Naive thymus-derived CD4-positive, alpha-beta T cell (primary cell): ENCODE measurements at regions not wholly inside any gene's neighbourhood (a gene's known extent, or its start where the extent isn't known, plus 50 kb on each side); places are given as distances from the start of the nearest gene placed in this dataset.
A peak's percentile ranks its signal among the peaks of the same experiment; 100 is the strongest.
"Not testable (repeated sequence)": the region's sequence is repeated elsewhere in the genome, so short reads cannot be mapped to it uniquely, and the experiment has no call there.

Experiments used
- ATAC-seq: fragments of 150-1000 bp; cut with Tn5 transposase; 2 replicates; pipeline ENCODE4 v1.10.0; 2021; ENCODE audit warnings: mild to moderate bottlenecking, moderate library complexity
- CTCF ChIA-PET: fragments of 350-600 bp; sonication (Branson Sonifier 250); formaldehyde crosslinking; loops from one replicate; lab custom pipeline; 2021; ENCODE audit warnings: antibody characterized with exemption; lab: Charles Lee
- POLR2A ChIA-PET: fragments of 350-600 bp; sonication (Branson Sonifier 250); formaldehyde crosslinking; loops from one replicate; lab custom pipeline; 2021; ENCODE audit warnings: antibody characterized with exemption, inconsistent platforms; lab: Charles Lee
- DNase-seq, 9 donors: peaks; one replicate each; pipeline versions ENCODE4 v3.0.0 to v3.0.0-alpha.2; 2020 to 2022; ENCODE audit warnings: mixed read lengths in 1 of 9
- H3K27ac ChIP-seq: one replicate; pipeline ENCODE4 v1.7.0; 2013; ENCODE audit warnings: mild to moderate bottlenecking, low read depth, low read length, moderate library complexity
- H3K27me3 ChIP-seq, 2 donors: one replicate each; pipeline ENCODE4 v1.7.0; 2013; ENCODE audit warnings: low read length in 2 of 2, mild to moderate bottlenecking in 2 of 2, moderate library complexity in 2 of 2; ENCODE audit not compliant: control insufficient read depth in 2 of 2, insufficient read depth in 2 of 2
- H3K36me3 ChIP-seq, 3 experiments: 1 replicate in 2 of 3; 2 replicates in 1 of 3; pipeline ENCODE4 v1.7.0; 2013; ENCODE audit warnings: low read length in 3 of 3, mild to moderate bottlenecking in 3 of 3, moderate library complexity in 1 of 3; ENCODE audit not compliant: insufficient read depth in 3 of 3, control insufficient read depth in 2 of 3
- H3K4me1 ChIP-seq, 2 donors: one replicate each; pipeline ENCODE4 v1.7.0; 2013; ENCODE audit warnings: low read length in 2 of 2, mild to moderate bottlenecking in 2 of 2, moderate library complexity in 1 of 2; ENCODE audit not compliant: control insufficient read depth in 2 of 2, insufficient read depth in 2 of 2
- H3K4me3 ChIP-seq: 2 replicates; pipeline ENCODE4 v1.7.0; 2013; ENCODE audit warnings: mild to moderate bottlenecking, low read length
- H3K9me3 ChIP-seq, 3 experiments: 1 replicate in 2 of 3; 2 replicates in 1 of 3; pipeline ENCODE4 v1.7.0; 2013; ENCODE audit warnings: low read length in 3 of 3; ENCODE audit not compliant: control insufficient read depth in 2 of 3
- H3K27ac Mint-ChIP-seq, 9 donors: one replicate each; pipeline ENCODE4 v1.8.0; 2020 to 2022; ENCODE audit warnings: mixed read lengths in 9 of 9, mild to moderate bottlenecking in 8 of 9, moderate library complexity in 5 of 9, inconsistent platforms in 2 of 9
- H3K27me3 Mint-ChIP-seq, 5 donors: one replicate each; pipeline ENCODE4 v1.8.0; 2021 to 2022; ENCODE audit warnings: mixed read lengths in 5 of 5, mild to moderate bottlenecking in 1 of 5
- H3K36me3 Mint-ChIP-seq, 5 donors: one replicate each; pipeline ENCODE4 v1.8.0; 2020 to 2022; ENCODE audit warnings: mixed read lengths in 5 of 5, mild to moderate bottlenecking in 3 of 5, inconsistent platforms in 1 of 5
- H3K4me1 Mint-ChIP-seq, 7 donors: one replicate each; pipeline ENCODE4 v1.8.0; 2020 to 2022; ENCODE audit warnings: mixed read lengths in 7 of 7, mild to moderate bottlenecking in 3 of 7, inconsistent platforms in 1 of 7
- H3K4me3 Mint-ChIP-seq, 10 donors: one replicate each; pipeline ENCODE4 v1.8.0; 2020 to 2022; ENCODE audit warnings: mild to moderate bottlenecking in 10 of 10, mixed read lengths in 10 of 10, moderate library complexity in 6 of 10, inconsistent platforms in 2 of 10
- H3K9me3 Mint-ChIP-seq, 11 donors: one replicate each; pipeline ENCODE4 v1.8.0; 2020 to 2022; ENCODE audit warnings: mixed read lengths in 11 of 11, mild to moderate bottlenecking in 4 of 11, inconsistent platforms in 1 of 11, moderate library complexity in 1 of 11
- intact Hi-C, 2 donors: fragments of 100-400 bp; cut with micrococcal nuclease; formaldehyde crosslinking; loops; one replicate each; pipeline ENCODE4 v1.15.1; 2023

DNA sequence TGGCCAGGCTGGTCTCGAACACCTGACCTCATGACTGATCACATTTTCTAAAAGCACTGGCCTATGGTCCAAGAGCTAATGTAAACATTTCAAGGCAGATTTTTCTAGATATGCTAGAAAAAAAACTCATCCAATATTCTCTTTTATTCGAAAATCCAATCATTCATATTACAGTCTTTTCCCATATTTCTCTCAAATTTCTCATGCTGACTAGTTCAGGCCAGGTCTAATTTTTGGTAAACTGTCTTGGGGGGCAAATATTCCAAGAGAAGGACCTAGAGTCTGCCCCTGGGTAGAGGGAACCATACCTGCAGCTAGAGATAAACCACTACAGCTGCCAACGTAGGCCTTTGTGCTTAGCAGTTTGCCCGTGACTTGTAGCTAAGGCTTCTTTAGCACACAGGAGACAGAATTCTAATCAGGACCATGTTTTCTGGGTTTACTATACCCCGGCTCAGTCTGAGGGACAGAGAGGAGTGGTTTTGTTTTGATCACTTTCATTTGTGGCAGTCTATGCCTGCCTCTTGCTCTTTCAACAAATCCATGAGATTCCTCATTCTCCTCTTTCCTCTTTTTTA lies 71.8 kb upstream of the CITED2 start:
- intact Hi-C loops: no loop called here
- CTCF ChIA-PET: no interaction called here
- H3K36me3 ChIP-seq: no peaks in the 10 kb centered on the region
- Mint-ChIP-seq H3K4me1 (peaks cover 0 to 38% (median 0%) of the 10 kb centered on the region in 7 donors), H3K36me3 (peaks cover 0 to 4% (median 0%) of the 10 kb centered on the region in 5 donors), H3K27me3 (peaks cover 0 to 6% (median 0%) of the 10 kb centered on the region in 5 donors), H3K4me3 (no peak overlapping the region), H3K9me3 (no peaks in the 10 kb centered on the region), H3K27ac (no peak overlapping the region)
- H3K4me1 ChIP-seq: no peaks in the 10 kb centered on the region
- no peaks in the 10 kb centered on the region for H3K27me3 ChIP-seq
- H3K4me3 ChIP-seq: no peak overlapping the region
- POLR2A ChIA-PET: no interaction called here
- no peak for DNase-seq
- H3K9me3 ChIP-seq: no peaks in the 10 kb centered on the region
- no peak overlapping the region for H3K27ac ChIP-seq
- no peak for ATAC-seq

DNA sequence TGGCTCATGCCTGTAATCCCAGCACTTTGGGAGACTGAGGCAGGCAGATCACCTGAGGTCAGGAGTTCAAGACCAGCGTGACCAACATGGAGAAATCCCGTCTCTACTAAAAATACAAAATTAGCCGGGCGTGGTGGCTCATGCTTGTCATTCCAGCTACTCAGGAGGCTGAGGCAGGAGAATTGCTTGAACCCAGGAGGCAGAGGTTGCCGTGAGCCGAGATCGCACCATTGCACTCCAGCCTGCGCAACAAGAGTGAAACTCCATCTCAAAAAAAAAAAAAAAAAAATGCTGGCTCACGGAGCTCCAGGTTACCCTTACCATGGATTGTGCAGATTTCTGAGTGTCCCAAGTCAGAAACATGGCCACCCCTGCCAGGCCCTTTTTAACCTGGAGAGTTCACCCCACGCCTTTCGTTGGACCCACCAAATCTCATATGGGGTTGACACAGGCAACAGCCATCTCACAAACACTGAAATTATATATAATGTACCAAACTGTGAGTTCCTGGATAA lies 69.9 kb upstream of the CITED2 start:
- CTCF ChIA-PET, H3K4me3 ChIP-seq, H3K27ac ChIP-seq, DNase-seq, POLR2A ChIA-PET, intact Hi-C loops, H3K4me3 Mint-ChIP-seq, H3K4me1 ChIP-seq, H3K27me3 Mint-ChIP-seq, ATAC-seq, H3K9me3 ChIP-seq, H3K9me3 Mint-ChIP-seq, H3K36me3 Mint-ChIP-seq, H3K36me3 ChIP-seq, H3K27ac Mint-ChIP-seq, H3K27me3 ChIP-seq: not testable (repeated sequence)
- H3K4me1 Mint-ChIP-seq: peaks cover 0 to 47% (median 0%) of the 10 kb centered on the region in 7 donors

DNA sequence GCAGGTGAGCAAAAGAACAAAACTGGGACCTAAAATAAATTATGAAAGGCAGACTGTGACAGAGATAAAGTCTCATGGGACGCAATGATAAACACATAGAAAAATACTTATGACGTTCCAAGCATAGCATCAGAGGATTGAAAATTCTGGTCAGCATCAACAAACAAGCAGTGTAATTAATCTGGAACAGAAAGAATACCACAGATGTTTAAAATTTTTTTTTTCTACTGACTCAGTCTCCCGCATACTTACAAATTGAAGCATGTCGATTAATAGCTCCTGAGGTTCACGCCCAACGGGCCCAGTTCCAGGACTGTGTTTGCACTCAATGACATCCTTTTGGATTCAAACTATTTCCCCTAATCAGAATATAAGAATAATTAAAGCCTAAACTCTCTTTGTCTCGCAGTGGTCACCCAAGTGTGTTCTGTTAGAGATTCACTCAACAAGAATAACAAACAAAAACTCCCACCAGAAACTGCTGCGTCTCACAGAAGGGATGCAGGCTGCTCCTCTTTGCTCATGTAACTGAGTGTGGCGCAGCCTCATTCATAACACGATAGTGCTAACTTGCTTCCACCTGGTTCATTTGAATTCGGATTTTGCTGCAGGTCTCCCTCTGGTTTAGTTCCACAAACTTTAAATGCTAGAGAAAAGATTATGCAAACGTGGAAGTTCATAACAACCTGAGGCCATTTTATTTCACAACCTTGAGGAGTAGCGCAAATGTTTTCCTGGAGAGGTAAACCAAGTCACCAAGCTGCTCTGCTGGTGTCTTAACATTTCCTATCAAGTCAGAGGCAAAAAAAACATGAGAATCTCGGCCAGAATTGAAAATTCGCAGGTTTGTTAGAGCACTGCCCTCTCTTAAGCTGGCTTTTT lies 69.0 kb upstream of the CITED2 start:
- H3K27me3 Mint-ChIP-seq: peaks cover 0 to 6% (median 3%) of the 10 kb centered on the region in 5 donors
- ATAC-seq (no peak), DNase-seq (no peak)
- H3K27ac Mint-ChIP-seq: no peak overlapping the region
- CTCF ChIA-PET: no interaction called here
- intact Hi-C loops: loop anchor here in 1 of 2 donors (2.0 kb wide), 1 partner anchor 69 kb away; the partner anchor contains the start of gene CITED2
- Histone ChIP-seq H3K36me3 (no peaks in the 10 kb centered on the region), H3K9me3 (no peaks in the 10 kb centered on the region), H3K27ac (no peak overlapping the region), H3K27me3 (no peaks in the 10 kb centered on the region), H3K4me1 (no peaks in the 10 kb centered on the region), H3K4me3 (no peak overlapping the region)
- no peaks in the 10 kb centered on the region for H3K9me3 Mint-ChIP-seq
- H3K4me1 Mint-ChIP-seq: peaks cover 0 to 43% (median 0%) of the 10 kb centered on the region in 7 donors
- peaks cover 0 to 9% (median 0%) of the 10 kb centered on the region in 5 donors for H3K36me3 Mint-ChIP-seq
- POLR2A ChIA-PET: no interaction called here
- no peak overlapping the region for H3K4me3 Mint-ChIP-seq

DNA sequence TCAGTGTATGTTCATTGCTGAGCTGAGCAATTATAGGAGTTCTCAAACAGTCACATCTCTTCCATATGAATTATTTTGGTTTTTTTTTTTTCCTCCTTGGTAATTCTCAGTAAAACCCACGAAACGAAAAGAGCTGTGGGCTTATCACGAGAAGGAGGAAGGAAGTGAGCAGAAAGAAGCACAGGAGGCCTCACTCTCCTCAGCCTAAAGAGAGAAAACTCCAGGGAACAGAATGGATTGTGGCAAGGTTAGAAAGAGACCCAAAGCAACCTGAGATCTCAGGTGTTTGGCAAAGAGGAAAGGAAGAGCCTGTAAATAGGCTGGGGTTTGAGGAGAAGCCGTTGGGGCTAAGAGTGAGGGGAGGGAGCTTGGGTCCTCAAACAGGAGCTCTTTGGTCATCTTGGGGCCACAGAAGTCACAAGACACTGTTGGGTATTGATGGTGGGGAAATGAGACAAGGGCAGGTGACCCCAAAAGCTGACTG lies 67.8 kb upstream of the CITED2 start:
- intact Hi-C loops: loop anchor here in 1 of 2 donors (2.0 kb wide), 1 partner anchor 67 kb away; the partner anchor contains the start of gene CITED2
- H3K36me3 Mint-ChIP-seq: peaks cover 0 to 9% (median 0%) of the 10 kb centered on the region in 5 donors
- Histone ChIP-seq H3K27ac (no peak overlapping the region), H3K36me3 (no peaks in the 10 kb centered on the region), H3K9me3 (no peaks in the 10 kb centered on the region), H3K4me1 (no peaks in the 10 kb centered on the region), H3K27me3 (no peaks in the 10 kb centered on the region), H3K4me3 (no peak overlapping the region)
- peaks cover 0 to 6% (median 3%) of the 10 kb centered on the region in 5 donors for H3K27me3 Mint-ChIP-seq
- peak overlapping the region in 1 of 9 donors; percentile 83 for H3K27ac Mint-ChIP-seq
- no peaks in the 10 kb centered on the region for H3K9me3 Mint-ChIP-seq
- H3K4me1 Mint-ChIP-seq: peaks cover 0 to 31% (median 0%) of the 10 kb centered on the region in 7 donors
- ChIA-PET POLR2A (no interaction called here), CTCF (no interaction called here)
- DNase-seq (no peak), ATAC-seq (peak; percentile 36)
- H3K4me3 Mint-ChIP-seq: peak overlapping the region in 1 of 10 donors; percentile 74

DNA sequence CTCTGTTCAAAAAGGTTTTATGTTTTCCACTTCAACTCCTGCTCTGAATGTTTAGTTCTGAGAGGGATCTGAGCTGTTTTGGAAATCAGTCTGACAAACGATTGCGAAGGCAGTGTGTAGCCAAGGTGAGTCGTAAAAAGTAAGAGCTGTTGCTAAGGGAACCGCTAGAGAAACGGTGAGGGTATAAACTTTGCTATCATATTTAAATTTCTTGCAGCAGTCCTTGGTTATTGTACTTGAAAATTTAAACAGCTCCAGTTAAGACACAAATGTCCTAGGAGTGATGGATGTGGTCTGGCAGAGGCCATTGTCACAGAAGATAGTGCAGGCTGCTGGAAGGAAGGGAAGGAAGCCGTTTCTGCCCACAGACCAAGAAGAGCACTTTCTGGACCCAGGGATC lies 64.9 kb upstream of the CITED2 start:
- peaks cover 0 to 24% (median 0%) of the 10 kb centered on the region in 7 donors for H3K4me1 Mint-ChIP-seq
- ATAC-seq (no peak), DNase-seq (no peak)
- CTCF ChIA-PET: no interaction called here
- Histone ChIP-seq H3K9me3 (no peaks in the 10 kb centered on the region), H3K4me3 (no peak overlapping the region), H3K4me1 (no peaks in the 10 kb centered on the region), H3K27ac (no peak overlapping the region), H3K27me3 (no peaks in the 10 kb centered on the region), H3K36me3 (no peaks in the 10 kb centered on the region)
- H3K4me3 Mint-ChIP-seq: no peak overlapping the region
- no peak overlapping the region for H3K27ac Mint-ChIP-seq
- no peaks in the 10 kb centered on the region for H3K9me3 Mint-ChIP-seq
- H3K36me3 Mint-ChIP-seq: peaks cover 0 to 7% (median 0%) of the 10 kb centered on the region in 5 donors
- intact Hi-C loops: no loop called here
- H3K27me3 Mint-ChIP-seq: peaks cover 0 to 6% (median 4%) of the 10 kb centered on the region in 5 donors
- POLR2A ChIA-PET: no interaction called here

DNA sequence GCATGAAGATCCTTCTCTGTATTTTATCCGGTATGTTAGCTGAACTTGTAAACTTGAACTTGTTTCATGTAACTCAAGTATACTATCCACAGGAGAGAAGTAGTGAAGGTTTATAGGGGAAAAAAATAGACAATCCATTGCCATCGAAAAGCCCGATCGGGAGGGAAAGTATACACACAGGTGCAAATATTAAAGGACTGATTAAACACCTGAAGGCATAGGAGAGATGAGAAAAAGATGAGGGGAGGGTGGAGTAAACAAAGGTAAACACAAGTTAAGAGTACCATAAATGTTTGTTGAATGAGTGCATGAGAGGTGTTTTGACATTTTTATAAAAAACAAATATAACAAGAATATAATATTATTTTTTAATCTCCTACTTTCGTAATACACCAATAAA lies 64.3 kb upstream of the CITED2 start:
- H3K36me3 ChIP-seq: no peaks in the 10 kb centered on the region
- DNase-seq (no peak), ATAC-seq (no peak)
- H3K27ac ChIP-seq: no peak overlapping the region
- Mint-ChIP-seq H3K27me3 (peaks cover 0 to 6% (median 4%) of the 10 kb centered on the region in 5 donors), H3K36me3 (peaks cover 0 to 7% (median 0%) of the 10 kb centered on the region in 5 donors), H3K27ac (no peak overlapping the region), H3K4me3 (no peak overlapping the region), H3K9me3 (no peaks in the 10 kb centered on the region), H3K4me1 (peaks cover 0 to 22% (median 0%) of the 10 kb centered on the region in 7 donors)
- H3K27me3 ChIP-seq: no peaks in the 10 kb centered on the region
- intact Hi-C loops: no loop called here
- no peak overlapping the region for H3K4me3 ChIP-seq
- H3K9me3 ChIP-seq: no peaks in the 10 kb centered on the region
- POLR2A ChIA-PET: no interaction called here
- no peaks in the 10 kb centered on the region for H3K4me1 ChIP-seq
- CTCF ChIA-PET: no interaction called here
